HEK293 (cell line): ENCODE measurements at regions not wholly inside any gene's neighbourhood (a gene's known extent, or its start where the extent isn't known, plus 50 kb on each side); places are given as distances from the start of the nearest gene placed in this dataset.

ENCODE experiments used
- CTCF ChIA-PET: fragments of 350-600 bp; formaldehyde crosslinking; extraction: SDS; loops from one replicate; lab custom pipeline; 2021; ENCODE audit warnings: antibody characterized with exemption; lab: Yijun Ruan, JAX
- POLR2A ChIA-PET: fragments of 300-600 bp; formaldehyde crosslinking; extraction: SDS; loops from one replicate; lab custom pipeline; 2020; ENCODE audit warnings: antibody characterized with exemption, inconsistent platforms; lab: Yijun Ruan, JAX
- H3K27ac ChIP-seq: fragments of 200-500 bp; sonication (Bioruptor generic); 2 replicates; pipeline ENCODE4 v1.5.1; 2014; ENCODE audit warnings: low read depth, low read length, control low read depth, inconsistent platforms; ENCODE audit errors: extremely low read depth
- H3K36me3 ChIP-seq, 2 experiments: fragments of 200-500 bp in 1 of 2; sonication (Bioruptor generic) in 1 of 2; 1 replicate in 1 of 2; 2 replicates in 1 of 2; pipeline ENCODE4 v1.5.1; 2014 to 2017; ENCODE audit warnings: inconsistent platforms in 2 of 2, low read length in 2 of 2; ENCODE audit not compliant: control insufficient read depth in 2 of 2, insufficient read depth in 1 of 2
- H3K4me1 ChIP-seq: fragments of 200-500 bp; sonication (Bioruptor generic); 2 replicates; pipeline ENCODE4 v1.5.1; 2014; ENCODE audit warnings: mild to moderate bottlenecking, low read length, inconsistent platforms; ENCODE audit not compliant: control insufficient read depth, insufficient read depth
- H3K4me3 ChIP-seq: 2 replicates; pipeline ENCODE4 v1.5.1; 2011; ENCODE audit warnings: low read depth, mild to moderate bottlenecking, control low read depth, low read length, moderate library complexity
- H3K9me3 ChIP-seq: fragments of 200-500 bp; sonication (Bioruptor generic); 2 replicates; pipeline ENCODE4 v1.5.1; 2014; ENCODE audit warnings: low read depth, low read length, inconsistent platforms; ENCODE audit not compliant: control insufficient read depth, insufficient read depth
- GLI2 ChIP-seq: fragments of 450-650 bp; formaldehyde crosslinking; IDR thresholded peaks from 2 replicates; pipeline ENCODE4; 2017; ENCODE audit warnings: missing biosample characterization, missing genetic modification characterization, low read depth, borderline replicate concordance
- PRDM1 ChIP-seq: fragments of 450-650 bp; formaldehyde crosslinking; IDR thresholded peaks from 2 replicates; pipeline ENCODE4; 2016; ENCODE audit warnings: missing biosample characterization, missing genetic modification characterization
- SP2 ChIP-seq: fragments of 450-650 bp; formaldehyde crosslinking; IDR thresholded peaks from 2 replicates; pipeline ENCODE4 v1.5.1; 2016; ENCODE audit warnings: missing biosample characterization, missing genetic modification characterization
- ZIC2 ChIP-seq: fragments of 450-650 bp; formaldehyde crosslinking; IDR thresholded peaks from 2 replicates; pipeline ENCODE4 v1.5.1; 2016; ENCODE audit warnings: missing biosample characterization, missing genetic modification characterization
- ZNF121 ChIP-seq: fragments of 450-650 bp; formaldehyde crosslinking; IDR thresholded peaks from 2 replicates; pipeline ENCODE4 v1.5.1; 2016; ENCODE audit warnings: missing biosample characterization, missing genetic modification characterization
- ZNF138 ChIP-seq: fragments of 450-650 bp; formaldehyde crosslinking; IDR thresholded peaks from 2 replicates; pipeline ENCODE4 v1.5.1; 2016; ENCODE audit warnings: missing biosample characterization, missing genetic modification characterization, borderline replicate concordance
- ZNF146 ChIP-seq: fragments of 450-650 bp; formaldehyde crosslinking; IDR thresholded peaks from 2 replicates; pipeline ENCODE4 v1.5.1; 2016; ENCODE audit warnings: missing biosample characterization, missing genetic modification characterization
- ZNF155 ChIP-seq: fragments of 450-650 bp; formaldehyde crosslinking; IDR thresholded peaks from 2 replicates; pipeline ENCODE4 v1.5.1; 2016; ENCODE audit warnings: missing biosample characterization, missing genetic modification characterization
- ZNF157 ChIP-seq: fragments of 450-650 bp; formaldehyde crosslinking; IDR thresholded peaks from 2 replicates; pipeline ENCODE4 v1.5.1; 2016; ENCODE audit warnings: missing biosample characterization, missing genetic modification characterization
- ZNF184 ChIP-seq: fragments of 450-650 bp; IDR thresholded peaks from 2 replicates; pipeline ENCODE4 v1.5.1; 2018; ENCODE audit warnings: missing biosample characterization, mild to moderate bottlenecking, missing genetic modification characterization
- ZNF221 ChIP-seq: fragments of 450-650 bp; formaldehyde crosslinking; IDR thresholded peaks from 2 replicates; pipeline ENCODE4 v1.5.1; 2017; ENCODE audit warnings: missing biosample characterization, missing genetic modification characterization, borderline replicate concordance
- ZNF23 ChIP-seq: fragments of 450-650 bp; formaldehyde crosslinking; IDR thresholded peaks from 2 replicates; pipeline ENCODE4 v1.5.1; 2016; ENCODE audit warnings: missing biosample characterization, missing genetic modification characterization, borderline replicate concordance
- ZNF354C ChIP-seq: fragments of 450-650 bp; formaldehyde crosslinking; IDR thresholded peaks from 2 replicates; pipeline ENCODE4 v1.5.1; 2016; ENCODE audit warnings: missing biosample characterization, missing genetic modification characterization, low read depth, borderline replicate concordance
- ZNF394 ChIP-seq: fragments of 450-650 bp; formaldehyde crosslinking; IDR thresholded peaks from 2 replicates; pipeline ENCODE4 v1.5.1; 2016; ENCODE audit warnings: missing biosample characterization, missing genetic modification characterization, mild to moderate bottlenecking, moderate library complexity, borderline replicate concordance
- ZNF48 ChIP-seq: fragments of 450-650 bp; formaldehyde crosslinking; IDR thresholded peaks from 2 replicates; pipeline ENCODE4 v1.5.1; 2016; ENCODE audit warnings: missing biosample characterization, missing genetic modification characterization
- ZNF530 ChIP-seq: fragments of 450-650 bp; formaldehyde crosslinking; IDR thresholded peaks from 2 replicates; pipeline ENCODE4 v1.5.1; 2016; ENCODE audit warnings: low read depth, missing biosample characterization, missing genetic modification characterization
- ZNF544 ChIP-seq: fragments of 450-650 bp; formaldehyde crosslinking; IDR thresholded peaks from 2 replicates; pipeline ENCODE4 v1.5.0; 2017; ENCODE audit warnings: missing biosample characterization, missing genetic modification characterization
- ZNF571 ChIP-seq: fragments of 450-650 bp; formaldehyde crosslinking; IDR thresholded peaks from 2 replicates; pipeline ENCODE4 v1.5.0; 2017; ENCODE audit warnings: missing biosample characterization, missing genetic modification characterization
- ZNF624 ChIP-seq: fragments of 450-650 bp; formaldehyde crosslinking; IDR thresholded peaks from 2 replicates; pipeline ENCODE4 v1.5.1; 2017; ENCODE audit warnings: missing biosample characterization, missing genetic modification characterization
- ZNF664 ChIP-seq: fragments of 450-650 bp; formaldehyde crosslinking; IDR thresholded peaks from 2 replicates; pipeline ENCODE4 v1.5.1; 2016; ENCODE audit warnings: missing biosample characterization, missing genetic modification characterization
- ZNF768 ChIP-seq: fragments of 450-650 bp; formaldehyde crosslinking; IDR thresholded peaks from 2 replicates; pipeline ENCODE4 v1.5.1; 2018; ENCODE audit warnings: missing biosample characterization, mild to moderate bottlenecking, missing genetic modification characterization
- ZNF785 ChIP-seq: fragments of 450-650 bp; formaldehyde crosslinking; IDR thresholded peaks from 2 replicates; pipeline ENCODE4 v1.5.1; 2016; ENCODE audit warnings: missing biosample characterization, missing genetic modification characterization
- ZNF830 ChIP-seq: fragments of 450-650 bp; IDR thresholded peaks from 2 replicates; pipeline ENCODE4 v1.5.0; 2018; ENCODE audit warnings: missing biosample characterization, missing genetic modification characterization, low read depth, mild to moderate bottlenecking, moderate library complexity
- ZSCAN23 ChIP-seq: fragments of 450-650 bp; formaldehyde crosslinking; IDR thresholded peaks from 2 replicates; pipeline ENCODE4 v1.5.1; 2016; ENCODE audit warnings: missing biosample characterization, missing genetic modification characterization
- ZXDB ChIP-seq: fragments of 450-650 bp; formaldehyde crosslinking; IDR thresholded peaks from 2 replicates; pipeline ENCODE4 v1.5.1; 2016; ENCODE audit warnings: missing biosample characterization, missing genetic modification characterization
- TF ChIP-seq, protein P1 (sequence below): fragments of 450-650 bp; formaldehyde crosslinking; IDR thresholded peaks from 2 replicates; pipeline ENCODE4 v1.5.1; 2016; ENCODE audit warnings: missing biosample characterization, missing genetic modification characterization
- TF ChIP-seq, protein P2 (sequence below): fragments of 450-650 bp; formaldehyde crosslinking; IDR thresholded peaks from 2 replicates; pipeline ENCODE4 v1.5.1; 2016; ENCODE audit warnings: missing biosample characterization, missing genetic modification characterization
- TF ChIP-seq, protein P3 (sequence below): fragments of 450-650 bp; formaldehyde crosslinking; IDR thresholded peaks from 2 replicates; pipeline ENCODE4 v1.5.1; 2016; ENCODE audit warnings: missing biosample characterization, missing genetic modification characterization
- TF ChIP-seq, protein P4 (sequence below): fragments of 450-650 bp; formaldehyde crosslinking; IDR thresholded peaks from 2 replicates; pipeline ENCODE4 v1.5.1; 2016; ENCODE audit warnings: missing biosample characterization, missing genetic modification characterization, borderline replicate concordance
- TF ChIP-seq, protein P5 (sequence below): fragments of 450-650 bp; formaldehyde crosslinking; IDR thresholded peaks from 2 replicates; pipeline ENCODE4 v1.5.1; 2016; ENCODE audit warnings: missing biosample characterization, missing genetic modification characterization, low read depth

DNA sequence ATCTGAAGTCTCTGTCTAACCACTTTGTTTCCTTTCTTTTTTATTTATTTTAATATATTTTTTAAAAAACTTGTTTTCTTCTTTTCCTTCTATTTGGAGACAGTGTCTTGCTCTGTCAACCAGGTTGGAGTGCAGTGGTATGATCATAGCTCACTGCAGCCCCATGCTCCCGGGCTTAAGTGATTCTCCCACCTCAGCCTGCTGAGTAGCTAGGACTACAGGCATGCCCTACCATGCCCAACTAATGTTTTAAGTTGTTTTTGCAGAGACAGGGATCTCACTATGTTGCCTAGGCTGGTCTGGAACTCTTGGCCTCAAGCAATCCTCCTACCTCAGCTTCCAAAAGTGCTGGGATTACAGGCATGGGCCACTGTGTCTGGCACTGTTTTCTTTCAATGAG lies 81.1 kb upstream of the TLK1 start:
- Histone ChIP-seq H3K36me3 (no peaks in the 10 kb centered on the region), H3K9me3 (no peaks in the 10 kb centered on the region), H3K4me1 (no peaks in the 10 kb centered on the region), H3K4me3 (no peak overlapping the region), H3K27ac (no peak overlapping the region)
- POLR2A ChIA-PET = no interaction called here
- CTCF ChIA-PET = no interaction called here
- TF ChIP-seq, protein P1, sequence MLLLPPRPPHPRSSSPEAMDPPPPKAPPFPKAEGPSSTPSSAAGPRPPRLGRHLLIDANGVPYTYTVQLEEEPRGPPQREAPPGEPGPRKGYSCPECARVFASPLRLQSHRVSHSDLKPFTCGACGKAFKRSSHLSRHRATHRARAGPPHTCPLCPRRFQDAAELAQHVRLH = no peak
- TF ChIP-seq ZNF624 (tag by site-specific recombination) = no peak
- TF ChIP-seq ZNF768 (tag by site-specific recombination) = no peak
- no peak for TF ChIP-seq ZNF138 (tag by site-specific recombination)
- TF ChIP-seq ZNF146 (tag by site-specific recombination) = no peak
- TF ChIP-seq, protein P2, sequence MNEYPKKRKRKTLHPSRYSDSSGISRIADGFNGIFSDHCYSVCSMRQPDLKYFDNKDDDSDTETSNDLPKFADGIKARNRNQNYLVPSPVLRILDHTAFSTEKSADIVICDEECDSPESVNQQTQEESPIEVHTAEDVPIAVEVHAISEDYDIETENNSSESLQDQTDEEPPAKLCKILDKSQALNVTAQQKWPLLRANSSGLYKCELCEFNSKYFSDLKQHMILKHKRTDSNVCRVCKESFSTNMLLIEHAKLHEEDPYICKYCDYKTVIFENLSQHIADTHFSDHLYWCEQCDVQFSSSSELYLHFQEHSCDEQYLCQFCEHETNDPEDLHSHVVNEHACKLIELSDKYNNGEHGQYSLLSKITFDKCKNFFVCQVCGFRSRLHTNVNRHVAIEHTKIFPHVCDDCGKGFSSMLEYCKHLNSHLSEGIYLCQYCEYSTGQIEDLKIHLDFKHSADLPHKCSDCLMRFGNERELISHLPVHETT (tag by site-specific recombination) = no peak
- TF ChIP-seq ZNF184 (tag by site-specific recombination) = no peak
- TF ChIP-seq ZNF354C (tag by site-specific recombination) = no peak
- TF ChIP-seq ZNF48 (tag by site-specific recombination) = no peak
- TF ChIP-seq ZNF23 (tag by site-specific recombination) = no peak
- TF ChIP-seq, protein P3, sequence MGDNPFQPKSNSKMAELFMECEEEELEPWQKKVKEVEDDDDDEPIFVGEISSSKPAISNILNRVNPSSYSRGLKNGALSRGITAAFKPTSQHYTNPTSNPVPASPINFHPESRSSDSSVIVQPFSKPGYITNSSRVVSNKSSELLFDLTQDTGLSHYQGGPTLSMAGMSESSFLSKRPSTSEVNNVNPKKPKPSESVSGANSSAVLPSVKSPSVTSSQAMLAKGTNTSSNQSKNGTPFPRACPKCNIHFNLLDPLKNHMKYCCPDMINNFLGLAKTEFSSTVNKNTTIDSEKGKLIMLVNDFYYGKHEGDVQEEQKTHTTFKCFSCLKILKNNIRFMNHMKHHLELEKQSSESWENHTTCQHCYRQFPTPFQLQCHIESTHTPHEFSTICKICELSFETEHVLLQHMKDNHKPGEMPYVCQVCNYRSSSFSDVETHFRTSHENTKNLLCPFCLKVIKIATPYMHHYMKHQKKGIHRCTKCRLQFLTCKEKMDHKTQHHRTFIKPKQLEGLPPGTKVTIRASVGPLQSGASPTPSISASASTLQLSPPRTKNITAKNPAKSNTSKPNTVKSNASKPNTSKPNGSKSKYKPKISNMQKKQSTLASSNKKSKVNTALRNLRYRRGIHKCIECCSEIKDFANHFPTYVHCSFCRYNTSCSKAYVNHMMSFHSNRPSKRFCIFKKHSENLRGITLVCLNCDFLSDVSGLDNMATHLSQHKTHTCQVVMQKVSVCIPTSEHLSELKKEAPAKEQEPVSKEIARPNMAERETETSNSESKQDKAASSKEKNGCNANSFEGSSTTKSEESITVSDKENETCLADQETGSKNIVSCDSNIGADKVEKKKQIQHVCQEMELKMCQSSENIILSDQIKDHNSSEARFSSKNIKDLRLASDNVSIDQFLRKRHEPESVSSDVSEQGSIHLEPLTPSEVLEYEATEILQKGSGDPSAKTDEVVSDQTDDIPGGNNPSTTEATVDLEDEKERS (tag by site-specific recombination) = no peak
- TF ChIP-seq ZXDB = no peak
- TF ChIP-seq ZNF544 = no peak
- TF ChIP-seq, protein P4, sequence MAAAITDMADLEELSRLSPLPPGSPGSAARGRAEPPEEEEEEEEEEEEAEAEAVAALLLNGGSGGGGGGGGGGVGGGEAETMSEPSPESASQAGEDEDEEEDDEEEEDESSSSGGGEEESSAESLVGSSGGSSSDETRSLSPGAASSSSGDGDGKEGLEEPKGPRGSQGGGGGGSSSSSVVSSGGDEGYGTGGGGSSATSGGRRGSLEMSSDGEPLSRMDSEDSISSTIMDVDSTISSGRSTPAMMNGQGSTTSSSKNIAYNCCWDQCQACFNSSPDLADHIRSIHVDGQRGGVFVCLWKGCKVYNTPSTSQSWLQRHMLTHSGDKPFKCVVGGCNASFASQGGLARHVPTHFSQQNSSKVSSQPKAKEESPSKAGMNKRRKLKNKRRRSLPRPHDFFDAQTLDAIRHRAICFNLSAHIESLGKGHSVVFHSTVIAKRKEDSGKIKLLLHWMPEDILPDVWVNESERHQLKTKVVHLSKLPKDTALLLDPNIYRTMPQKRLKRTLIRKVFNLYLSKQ (tag by site-specific recombination) = no peak
- TF ChIP-seq, protein P5, sequence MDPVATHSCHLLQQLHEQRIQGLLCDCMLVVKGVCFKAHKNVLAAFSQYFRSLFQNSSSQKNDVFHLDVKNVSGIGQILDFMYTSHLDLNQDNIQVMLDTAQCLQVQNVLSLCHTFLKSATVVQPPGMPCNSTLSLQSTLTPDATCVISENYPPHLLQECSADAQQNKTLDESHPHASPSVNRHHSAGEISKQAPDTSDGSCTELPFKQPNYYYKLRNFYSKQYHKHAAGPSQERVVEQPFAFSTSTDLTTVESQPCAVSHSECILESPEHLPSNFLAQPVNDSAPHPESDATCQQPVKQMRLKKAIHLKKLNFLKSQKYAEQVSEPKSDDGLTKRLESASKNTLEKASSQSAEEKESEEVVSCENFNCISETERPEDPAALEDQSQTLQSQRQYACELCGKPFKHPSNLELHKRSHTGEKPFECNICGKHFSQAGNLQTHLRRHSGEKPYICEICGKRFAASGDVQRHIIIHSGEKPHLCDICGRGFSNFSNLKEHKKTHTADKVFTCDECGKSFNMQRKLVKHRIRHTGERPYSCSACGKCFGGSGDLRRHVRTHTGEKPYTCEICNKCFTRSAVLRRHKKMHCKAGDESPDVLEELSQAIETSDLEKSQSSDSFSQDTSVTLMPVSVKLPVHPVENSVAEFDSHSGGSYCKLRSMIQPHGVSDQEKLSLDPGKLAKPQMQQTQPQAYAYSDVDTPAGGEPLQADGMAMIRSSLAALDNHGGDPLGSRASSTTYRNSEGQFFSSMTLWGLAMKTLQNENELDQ (tag by site-specific recombination) = no peak
- TF ChIP-seq ZNF785 (tag by site-specific recombination) = no peak
- no peak for TF ChIP-seq ZNF664 (tag by site-specific recombination)

DNA sequence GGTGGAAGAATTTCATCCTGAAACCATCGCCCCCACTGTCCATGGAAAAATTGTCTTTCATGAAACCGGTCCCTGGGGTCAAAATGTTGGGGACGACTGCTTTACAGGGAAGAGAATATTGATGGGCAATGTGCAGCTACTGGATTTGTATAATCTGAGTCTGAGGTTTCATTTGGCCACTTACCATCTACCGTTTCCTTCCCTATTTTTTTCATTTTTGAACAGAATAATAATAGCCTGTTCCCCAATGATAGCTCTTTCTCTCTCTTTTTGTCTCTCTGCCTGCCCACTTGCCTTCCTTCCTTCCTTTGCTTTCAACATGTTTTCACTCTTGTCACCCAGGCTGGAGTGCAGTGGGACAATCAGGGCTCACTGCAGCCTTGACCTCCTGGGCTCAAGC lies 78.3 kb upstream of the TLK1 start:
- ChIA-PET POLR2A (no interaction called here), CTCF (no interaction called here)
- no peak overlapping the region for H3K4me3 ChIP-seq
- no peak overlapping the region for H3K27ac ChIP-seq
- H3K36me3 ChIP-seq = no peaks in the 10 kb centered on the region
- H3K4me1 ChIP-seq = no peaks in the 10 kb centered on the region
- H3K9me3 ChIP-seq = no peaks in the 10 kb centered on the region
- no peak for TF ChIP-seq ZIC2 (tag by site-specific recombination)
- no peak for TF ChIP-seq ZSCAN23 (tag by site-specific recombination)
- TF ChIP-seq ZNF571 (tag by site-specific recombination) = no peak
- no peak for TF ChIP-seq GLI2 (tag by site-specific recombination)
- no peak for TF ChIP-seq ZNF155 (tag by site-specific recombination)
- TF ChIP-seq ZNF121 (tag by site-specific recombination) = no peak
- TF ChIP-seq ZNF221 = no peak
- no peak for TF ChIP-seq SP2 (tag by site-specific recombination)
- no peak for TF ChIP-seq ZNF530 (tag by site-specific recombination)
- TF ChIP-seq ZNF830 (tag by site-specific recombination) = no peak
- TF ChIP-seq ZNF157 (tag by site-specific recombination) = no peak
- TF ChIP-seq ZNF394 (tag by site-specific recombination) = no peak
- no peak for TF ChIP-seq PRDM1
